GM18508 (cell line): ENCODE measurements at regions not wholly inside any gene's neighbourhood (a gene's known extent, or its start where the extent isn't known, plus 50 kb on each side); places are given as distances from the start of the nearest gene placed in this dataset.

Source experiments
- ATAC-seq: cut with Tn5 transposase; IDR thresholded peaks from one replicate; pipeline ENCODE4 v1.9.1; 2021; ENCODE audit warnings: moderate number of reproducible peaks; ENCODE audit not compliant: insufficient read depth, unreplicated experiment

DNA sequence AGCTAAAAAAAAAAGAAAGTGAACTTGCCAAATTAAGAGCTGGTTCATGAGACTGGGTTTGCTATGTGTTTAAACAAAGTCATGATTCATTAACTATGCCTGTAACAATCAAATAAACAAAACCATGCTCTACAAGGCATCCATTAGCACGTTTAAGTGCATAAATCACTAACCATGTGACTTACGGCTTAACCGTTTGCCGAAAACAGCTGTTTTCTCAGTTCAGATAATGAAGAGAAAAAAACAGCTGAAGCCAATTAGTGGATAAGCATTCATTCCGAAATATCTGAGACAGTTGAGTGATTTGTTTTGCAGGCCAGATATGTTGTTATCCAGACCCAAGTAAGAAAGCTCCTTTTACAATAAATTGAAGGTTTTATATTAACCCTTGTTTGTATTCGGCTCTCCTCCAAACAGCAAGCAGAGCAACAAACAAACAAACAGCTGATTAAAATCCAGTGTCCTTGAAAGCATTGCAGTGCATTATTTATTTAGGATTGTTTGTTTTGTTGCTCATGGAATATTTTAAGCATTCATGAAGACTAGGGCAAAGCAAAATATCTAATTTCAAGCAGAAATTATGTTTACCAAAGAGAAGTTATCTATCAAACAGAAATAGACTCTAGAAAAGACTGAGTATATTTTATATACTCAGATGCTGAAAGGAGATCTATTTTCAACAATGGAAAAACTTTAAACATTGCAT lies 343.5 kb downstream of the RFPL4B start:
- ATAC-seq: no peak

DNA sequence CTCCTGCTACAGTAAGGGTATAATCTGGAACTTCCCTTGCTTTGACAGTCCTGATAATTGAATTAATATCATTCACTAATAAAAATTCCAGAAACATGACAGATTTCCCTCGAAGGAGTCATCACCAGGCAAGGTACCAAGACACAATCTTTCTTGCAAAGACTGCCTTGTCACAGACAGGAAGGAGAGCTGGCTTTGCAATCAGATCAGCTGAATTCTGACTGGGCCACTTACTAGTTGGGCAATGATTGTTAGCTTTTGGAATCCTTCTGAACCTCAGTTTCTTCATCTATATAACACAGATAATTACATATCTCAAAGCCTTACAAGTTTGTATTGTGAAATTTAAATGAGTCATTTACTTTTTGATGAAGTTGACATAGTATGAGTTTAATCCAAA lies 344.2 kb downstream of the RFPL4B start:
- ATAC-seq: no peak

DNA sequence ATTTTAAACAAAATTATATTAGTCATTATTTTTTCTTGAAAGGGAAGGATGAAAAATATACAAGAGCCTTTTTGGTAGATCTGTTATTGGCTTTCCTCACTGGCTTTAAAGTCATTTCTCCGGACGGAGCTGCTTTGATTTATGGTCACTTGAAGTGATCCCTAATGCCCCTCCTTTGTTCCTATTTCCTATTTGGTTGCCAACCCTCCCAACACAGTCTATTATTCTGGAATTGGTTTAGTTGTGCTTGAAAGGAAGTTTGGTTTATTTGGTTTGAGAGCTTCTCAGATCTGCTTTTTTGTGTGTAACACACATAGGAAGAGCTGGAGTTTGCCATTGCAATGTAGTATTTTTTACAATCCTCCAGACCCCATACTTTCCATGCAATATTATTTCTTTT lies 347.9 kb downstream of the RFPL4B start:
- no peak for ATAC-seq

GRCh38 chr6:112697265-112697664 lies 350.1 kb downstream of the RFPL4B start:
- ATAC-seq: no peak

GRCh38 chr6:112701201-112701600 lies 354.1 kb downstream of the RFPL4B start:
- no peak for ATAC-seq

GRCh38 chr6:112710710-112711109 lies 363.6 kb downstream of the RFPL4B start:
- no peak for ATAC-seq

GRCh38 chr6:112713402-112713801 lies 366.3 kb downstream of the RFPL4B start:
- ATAC-seq: no peak

GRCh38 chr6:112717401-112717800 lies 370.3 kb downstream of the RFPL4B start:
- ATAC-seq: no peak

GRCh38 chr6:112717856-112718255 lies 370.7 kb downstream of the RFPL4B start:
- no peak for ATAC-seq

DNA sequence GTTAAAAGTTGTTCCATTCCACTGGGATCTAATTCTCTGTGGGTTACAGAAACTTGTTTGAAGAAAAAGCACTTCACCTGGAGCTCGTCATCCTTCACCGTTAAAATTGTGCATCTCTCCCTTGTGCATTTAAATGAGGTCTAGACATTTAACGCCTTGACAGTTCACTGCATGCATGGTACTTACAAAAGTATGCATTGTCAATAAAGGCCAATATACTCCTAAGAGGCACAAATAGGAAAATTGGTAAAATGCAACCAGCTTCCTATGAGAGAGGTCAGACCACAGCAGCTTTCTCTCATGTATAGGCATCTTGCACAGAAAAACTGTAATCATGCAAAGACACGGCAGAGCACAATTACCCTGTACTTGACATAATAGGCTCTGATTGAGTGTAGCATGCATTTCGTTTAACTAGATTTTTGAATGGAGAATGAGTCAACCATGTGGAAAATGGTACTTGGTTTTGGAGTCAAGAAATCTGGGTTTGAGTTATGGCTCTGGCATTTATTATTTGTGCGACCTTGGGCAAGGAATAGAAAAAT lies 378.5 kb downstream of the RFPL4B start:
- no peak for ATAC-seq

DNA sequence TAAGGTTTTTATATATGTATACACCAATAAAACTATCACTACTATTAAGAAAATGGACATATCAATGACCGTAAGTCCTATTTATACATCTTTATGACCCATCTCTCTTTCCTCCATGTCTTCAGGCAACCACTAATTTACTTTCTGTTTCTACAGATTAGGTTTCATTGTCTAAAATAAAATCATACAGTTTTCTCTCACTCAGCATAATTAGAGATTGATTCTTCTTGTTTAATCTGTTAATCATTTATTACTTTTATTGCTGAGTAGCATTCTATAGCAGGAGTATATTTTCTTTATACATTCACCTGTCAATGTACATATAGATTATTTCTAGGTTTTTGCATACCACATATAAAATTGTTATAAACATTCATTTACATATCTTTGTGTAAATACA lies 388.0 kb downstream of the RFPL4B start:
- ATAC-seq: no peak

- ATAC-seq: no peak
Observed at GRCh38 chr6:112739766-112740165, 392.6 kb downstream of the RFPL4B start.

GRCh38 chr6:112743323-112743722 lies 396.2 kb downstream of the RFPL4B start:
- ATAC-seq: no peak

DNA sequence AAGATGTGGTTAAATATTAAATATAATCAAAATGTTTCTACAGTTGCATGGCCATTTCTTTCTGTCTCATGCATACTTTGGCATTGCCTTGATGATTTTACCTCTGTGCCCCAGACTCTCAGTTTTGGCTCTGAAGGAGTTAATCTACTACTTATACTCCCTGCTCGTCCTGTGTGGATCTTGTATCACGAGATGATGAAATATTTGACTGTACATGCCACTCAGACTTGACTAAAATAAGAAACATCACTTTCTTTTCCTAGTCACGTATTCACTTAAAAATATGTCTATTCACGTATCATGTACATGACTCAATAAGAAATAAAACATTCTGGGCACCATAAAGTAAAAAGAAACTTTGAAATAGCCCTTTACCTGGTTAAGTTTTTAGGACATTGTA lies 397.7 kb downstream of the RFPL4B start:
- ATAC-seq: no peak

- no peak for ATAC-seq
Observed at GRCh38 chr6:112745765-112746164, 398.6 kb downstream of the RFPL4B start.

DNA sequence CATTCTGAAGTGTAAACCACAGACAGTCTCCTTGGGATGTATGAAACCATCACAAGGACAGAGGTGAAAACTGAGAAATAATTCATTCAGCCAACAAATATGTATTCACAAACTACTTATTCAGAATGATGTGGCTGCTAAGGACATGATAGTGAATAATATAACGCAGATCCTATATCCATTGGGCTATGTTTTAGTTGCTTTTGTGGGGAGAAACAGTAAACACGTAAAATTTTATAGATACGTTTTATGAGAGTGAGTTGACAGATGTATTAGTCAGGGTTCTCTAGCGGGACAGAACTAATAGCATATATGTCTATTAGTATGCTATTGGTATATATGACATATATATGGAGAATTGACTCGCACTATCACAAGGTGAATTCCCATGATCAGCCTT lies 402.5 kb downstream of the RFPL4B start:
- no peak for ATAC-seq

GRCh38 chr6:112752305-112752704 lies 405.2 kb downstream of the RFPL4B start:
- ATAC-seq: no peak

DNA sequence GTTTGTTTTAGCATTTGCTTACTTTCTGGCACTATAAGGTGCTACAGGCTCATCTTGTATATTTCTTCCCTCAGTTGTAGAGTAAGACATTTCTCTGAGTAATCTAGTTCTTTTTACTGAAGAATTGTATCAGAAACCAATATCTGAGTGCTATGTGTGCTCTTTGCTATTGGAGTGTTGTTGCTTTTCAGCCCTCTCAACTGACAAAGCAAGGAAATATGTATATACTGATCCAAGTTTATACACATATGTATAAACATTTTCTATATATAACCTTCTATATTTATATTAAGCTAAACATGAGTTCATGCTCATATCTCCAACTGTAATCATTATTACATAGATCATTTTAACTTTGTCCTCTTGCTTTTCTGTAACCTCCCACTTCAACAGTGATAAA lies 405.7 kb downstream of the RFPL4B start:
- ATAC-seq: no peak

- no peak for ATAC-seq
Observed at GRCh38 chr6:112760831-112761230, 413.7 kb downstream of the RFPL4B start.

DNA sequence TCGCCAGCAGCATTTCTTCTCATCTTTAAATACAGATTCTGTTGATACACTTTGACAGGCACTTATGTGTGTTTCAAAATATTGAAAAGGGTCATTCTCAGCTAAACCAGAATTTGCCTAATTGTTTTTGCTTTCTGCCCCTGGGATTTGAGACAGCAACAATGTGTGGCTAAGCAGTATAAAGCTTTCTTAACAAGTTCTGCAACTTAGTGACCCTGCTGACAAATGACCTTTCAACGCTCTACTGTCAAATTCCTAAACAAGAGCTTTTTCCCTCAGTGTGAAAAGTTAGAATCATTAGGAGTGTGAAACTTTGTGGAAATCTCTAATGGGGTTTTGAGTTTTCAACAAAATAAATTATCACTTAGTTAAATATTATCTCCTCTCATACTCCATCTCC lies 414.6 kb downstream of the RFPL4B start:
- ATAC-seq: no peak

DNA sequence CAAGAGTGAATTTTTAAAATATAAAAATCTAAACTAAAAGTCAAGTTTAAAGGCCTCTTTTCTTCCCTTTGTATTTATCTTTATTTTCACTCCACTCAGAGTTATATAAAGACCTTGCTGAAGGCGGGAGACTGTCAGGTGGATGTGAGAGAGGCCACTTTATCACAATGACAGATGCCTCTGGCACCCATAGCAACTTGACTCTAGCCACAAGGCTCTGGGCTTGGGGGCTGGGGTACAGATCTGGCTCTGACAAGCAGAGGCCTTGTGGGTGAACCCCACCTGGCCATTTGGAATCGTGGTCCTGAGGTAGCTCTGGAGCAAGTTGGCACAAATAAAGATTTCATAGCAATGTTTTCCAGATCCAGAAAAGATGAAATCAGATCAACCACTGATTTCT lies 417.2 kb downstream of the RFPL4B start:
- no peak for ATAC-seq

GRCh38 chr6:112770308-112770707 lies 423.2 kb downstream of the RFPL4B start:
- ATAC-seq: no peak
